ENCODE measurements at regions not wholly inside any gene's neighbourhood (a gene's known extent, or its start where the extent isn't known, plus 50 kb on each side); places are given as distances from the start of the nearest gene placed in this dataset.

DNA sequence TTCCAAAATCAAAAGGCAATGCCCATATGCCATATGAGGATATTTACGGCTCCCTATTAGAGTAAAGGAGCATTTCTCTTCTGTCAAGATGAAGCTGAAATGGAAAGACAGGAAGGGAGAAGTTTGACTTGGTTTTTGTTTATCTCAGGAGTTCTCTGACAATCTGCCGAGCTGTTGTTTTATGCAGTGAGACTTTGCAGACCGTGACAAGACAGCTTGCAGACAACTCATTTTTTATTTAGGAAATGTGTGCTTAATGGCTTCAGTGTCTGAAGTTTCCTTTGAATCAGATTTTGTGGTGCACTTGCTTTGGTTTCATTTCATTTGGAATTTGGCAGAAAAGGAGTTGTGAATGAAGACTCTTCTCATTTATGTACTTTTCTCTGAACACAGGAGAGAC is 145.4 kb downstream of the C12orf50 start:
- TF ChIP-seq POLR2A (IDR thresholded peaks at IDR 0.05; ENCODE audit: low read depth, low read length) (no peak), POLR2AphosphoS5 (IDR thresholded peaks at IDR 0.05; ENCODE audit: low read depth, low read length) (no peak), SPI1 (IDR thresholded peaks at IDR 0.05; ENCODE audit: low read depth, low read length) (no peak)

Measured in GM12891 (cell line).